Neural progenitor cell (in vitro differentiated cells): ENCODE measurements at regions not wholly inside any gene's neighbourhood (a gene's known extent, or its start where the extent isn't known, plus 50 kb on each side); places are given as distances from the start of the nearest gene placed in this dataset.

Experiments used
- DNase-seq: peaks from one replicate; pipeline ENCODE4 v3.0.0-alpha.2; 2016; ENCODE audit warnings: low spot score
- H2AFZ ChIP-seq: fragments of 200-600 bp; sonication (generic); replicated peaks from 2 replicates; pipeline ENCODE4 v1.6.1; 2016; ENCODE audit warnings: antibody characterized with exemption
- H3F3A ChIP-seq: fragments of 200-600 bp; sonication (generic); 2 replicates; pipeline ENCODE4 v1.6.1; 2016; ENCODE audit warnings: antibody characterized with exemption, low read depth
- H3K27ac ChIP-seq: fragments of 200-600 bp; sonication (generic); 2 replicates; pipeline ENCODE4 v1.5.1; 2016; ENCODE audit warnings: mild to moderate bottlenecking
- H3K27me3 ChIP-seq: fragments of 200-600 bp; sonication (generic); 2 replicates; pipeline ENCODE4 v1.6.1; 2016; ENCODE audit warnings: mild to moderate bottlenecking, moderate library complexity
- H3K36me3 ChIP-seq: fragments of 200-600 bp; sonication (generic); 2 replicates; pipeline ENCODE4 v1.5.1; 2016
- H3K4me1 ChIP-seq: fragments of 200-600 bp; sonication (generic); 2 replicates; pipeline ENCODE4 v1.6.1; 2016; ENCODE audit warnings: mixed run types
- H3K4me2 ChIP-seq: fragments of 200-600 bp; sonication (generic); 2 replicates; pipeline ENCODE4 v1.6.1; 2016
- H3K4me3 ChIP-seq: fragments of 200-600 bp; sonication (generic); 2 replicates; pipeline ENCODE4 v1.5.1; 2016
- H3K79me2 ChIP-seq: fragments of 200-600 bp; sonication (generic); 2 replicates; pipeline ENCODE4 v1.6.1; 2016; ENCODE audit warnings: low read depth
- H3K9ac ChIP-seq: fragments of 200-600 bp; sonication (generic); 2 replicates; pipeline ENCODE4 v1.6.1; 2016
- H3K9me3 ChIP-seq: fragments of 200-600 bp; sonication (generic); 2 replicates; pipeline ENCODE4 v1.5.1; 2016; ENCODE audit warnings: low read depth
- H4K20me1 ChIP-seq: fragments of 200-600 bp; sonication (generic); 2 replicates; pipeline ENCODE4 v1.6.1; 2016; ENCODE audit warnings: low read depth
- H3K27ac Mint-ChIP-seq: 3 replicates; pipeline ENCODE4 v1.8.0; 2021; ENCODE audit warnings: mixed read lengths
- H3K27me3 Mint-ChIP-seq: 2 replicates; pipeline ENCODE4 v1.8.0; 2022; ENCODE audit warnings: low read depth, mild to moderate bottlenecking, inconsistent platforms, moderate library complexity, mixed read lengths; ENCODE audit not compliant: insufficient read depth
- H3K36me3 Mint-ChIP-seq: 3 replicates; pipeline ENCODE4 v1.8.0; 2021; ENCODE audit warnings: mixed read lengths
- H3K4me1 Mint-ChIP-seq: 3 replicates; pipeline ENCODE4 v1.8.0; 2021; ENCODE audit warnings: mixed read lengths
- H3K4me3 Mint-ChIP-seq: 3 replicates; pipeline ENCODE4 v1.8.0; 2021; ENCODE audit warnings: mild to moderate bottlenecking, moderate library complexity, mixed read lengths
- H3K9me3 Mint-ChIP-seq: 3 replicates; pipeline ENCODE4 v1.8.0; 2020; ENCODE audit warnings: mixed read lengths
- EZH2 ChIP-seq: fragments of 200-600 bp; sonication (generic); IDR thresholded peaks from 2 replicates; pipeline ENCODE4 v1.6.1; 2017; ENCODE audit warnings: antibody characterized with exemption, mild to moderate bottlenecking, moderate library complexity
- EZH2phosphoT487 ChIP-seq: fragments of 200-600 bp; sonication (generic); IDR thresholded peaks from 2 replicates; pipeline ENCODE4 v1.6.1; 2017; ENCODE audit warnings: antibody characterized with exemption
- TF ChIP-seq, protein P1 (sequence below): fragments of 200-600 bp; sonication (generic); IDR thresholded peaks from 2 replicates; pipeline ENCODE4 v1.5.1; 2017; ENCODE audit warnings: antibody characterized with exemption, mild to moderate bottlenecking

DNA sequence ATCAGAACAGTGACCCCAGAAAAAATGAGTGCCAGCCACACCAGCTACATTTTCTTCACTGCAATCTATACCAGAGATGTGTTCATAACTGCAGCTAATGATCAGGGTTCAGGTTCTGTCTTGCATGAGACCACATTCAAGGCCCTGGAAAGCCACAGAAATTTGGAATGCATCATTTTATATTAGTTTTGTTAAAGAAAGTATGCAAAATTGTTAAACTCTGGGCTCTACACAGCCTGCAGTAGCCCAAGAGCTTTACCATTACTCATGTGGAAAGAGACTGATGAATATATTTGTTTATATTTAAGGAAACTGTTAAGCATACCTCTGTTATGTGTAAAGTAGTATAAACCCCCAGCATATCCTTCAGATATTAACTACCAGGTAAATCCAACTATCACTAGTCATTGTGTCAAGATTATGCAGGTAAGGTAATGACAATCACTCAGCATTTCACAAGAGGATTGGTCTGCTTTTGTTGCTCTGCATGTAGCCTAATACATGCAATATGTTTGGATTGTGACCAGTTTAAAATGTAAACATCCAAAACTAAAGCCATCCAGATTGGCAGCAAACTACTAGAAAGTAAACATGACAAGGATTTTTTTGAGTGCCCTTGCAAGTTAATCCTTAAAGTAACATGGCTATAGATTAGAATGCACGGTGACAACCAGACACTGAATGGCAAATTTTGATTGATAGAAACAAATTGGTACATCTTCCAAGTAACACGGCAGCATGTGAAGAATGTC is 429.1 kb upstream of the ARGLU1 start:
- Histone ChIP-seq H3K27ac (no peak overlapping the region), H3K9ac (no peak overlapping the region), H3K4me1 (no peaks in the 10 kb centered on the region), H4K20me1 (no peaks in the 10 kb centered on the region), H2AFZ (no peak overlapping the region), H3K36me3 (no peaks in the 10 kb centered on the region), H3K4me3 (no peak overlapping the region), H3K79me2 (no peaks in the 10 kb centered on the region), H3F3A (no peaks in the 10 kb centered on the region), H3K4me2 (no peak overlapping the region), H3K9me3 (no peaks in the 10 kb centered on the region), H3K27me3 (no peaks in the 10 kb centered on the region)
- TF ChIP-seq, protein P1, sequence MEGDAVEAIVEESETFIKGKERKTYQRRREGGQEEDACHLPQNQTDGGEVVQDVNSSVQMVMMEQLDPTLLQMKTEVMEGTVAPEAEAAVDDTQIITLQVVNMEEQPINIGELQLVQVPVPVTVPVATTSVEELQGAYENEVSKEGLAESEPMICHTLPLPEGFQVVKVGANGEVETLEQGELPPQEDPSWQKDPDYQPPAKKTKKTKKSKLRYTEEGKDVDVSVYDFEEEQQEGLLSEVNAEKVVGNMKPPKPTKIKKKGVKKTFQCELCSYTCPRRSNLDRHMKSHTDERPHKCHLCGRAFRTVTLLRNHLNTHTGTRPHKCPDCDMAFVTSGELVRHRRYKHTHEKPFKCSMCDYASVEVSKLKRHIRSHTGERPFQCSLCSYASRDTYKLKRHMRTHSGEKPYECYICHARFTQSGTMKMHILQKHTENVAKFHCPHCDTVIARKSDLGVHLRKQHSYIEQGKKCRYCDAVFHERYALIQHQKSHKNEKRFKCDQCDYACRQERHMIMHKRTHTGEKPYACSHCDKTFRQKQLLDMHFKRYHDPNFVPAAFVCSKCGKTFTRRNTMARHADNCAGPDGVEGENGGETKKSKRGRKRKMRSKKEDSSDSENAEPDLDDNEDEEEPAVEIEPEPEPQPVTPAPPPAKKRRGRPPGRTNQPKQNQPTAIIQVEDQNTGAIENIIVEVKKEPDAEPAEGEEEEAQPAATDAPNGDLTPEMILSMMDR = no peak
- no peak for TF ChIP-seq EZH2
- no peak for TF ChIP-seq EZH2phosphoT487
- H3K9me3 Mint-ChIP-seq = no peaks in the 10 kb centered on the region
- H3K36me3 Mint-ChIP-seq = no peaks in the 10 kb centered on the region
- H3K4me3 Mint-ChIP-seq = no peak overlapping the region
- no peak overlapping the region for H3K27ac Mint-ChIP-seq
- DNase-seq = no peak
- no peaks in the 10 kb centered on the region for H3K27me3 Mint-ChIP-seq
- H3K4me1 Mint-ChIP-seq = no peaks in the 10 kb centered on the region

DNA sequence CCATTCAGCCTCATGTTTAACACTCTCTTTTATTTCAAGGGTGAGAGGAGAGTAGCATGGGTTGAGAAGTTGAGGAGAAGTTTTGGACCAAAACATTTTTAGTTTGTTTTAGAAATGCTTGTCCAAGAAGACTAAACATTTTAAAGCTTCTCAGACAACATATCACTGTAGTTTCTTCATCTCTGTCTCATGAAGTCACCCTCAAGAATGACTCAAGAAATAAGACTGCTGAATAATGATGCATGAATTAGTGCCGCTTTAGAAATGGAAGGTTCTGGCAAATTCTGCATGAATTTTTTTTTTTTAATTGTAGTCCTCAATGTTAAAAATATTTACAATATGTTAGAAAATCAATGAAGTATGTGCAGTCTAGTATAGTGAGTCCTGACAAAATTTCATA is 422.7 kb upstream of the ARGLU1 start:
- Mint-ChIP-seq H3K27me3 (no peaks in the 10 kb centered on the region), H3K27ac (no peak overlapping the region), H3K9me3 (no peaks in the 10 kb centered on the region), H3K4me1 (peaks cover 10% of the 10 kb centered on the region), H3K4me3 (no peak overlapping the region), H3K36me3 (no peaks in the 10 kb centered on the region)
- H3K4me3 ChIP-seq = no peak overlapping the region
- no peak overlapping the region for H3K27ac ChIP-seq
- no peaks in the 10 kb centered on the region for H3K27me3 ChIP-seq
- no peaks in the 10 kb centered on the region for H4K20me1 ChIP-seq
- H3K79me2 ChIP-seq = no peaks in the 10 kb centered on the region
- DNase-seq = no peak
- no peak overlapping the region for H3K4me2 ChIP-seq
- H3K9me3 ChIP-seq = no peaks in the 10 kb centered on the region
- no peaks in the 10 kb centered on the region for H3K4me1 ChIP-seq
- TF ChIP-seq EZH2phosphoT487 = no peak
- no peaks in the 10 kb centered on the region for H3K36me3 ChIP-seq
- H3F3A ChIP-seq = no peaks in the 10 kb centered on the region
- H2AFZ ChIP-seq = no peak overlapping the region
- no peak overlapping the region for H3K9ac ChIP-seq

DNA sequence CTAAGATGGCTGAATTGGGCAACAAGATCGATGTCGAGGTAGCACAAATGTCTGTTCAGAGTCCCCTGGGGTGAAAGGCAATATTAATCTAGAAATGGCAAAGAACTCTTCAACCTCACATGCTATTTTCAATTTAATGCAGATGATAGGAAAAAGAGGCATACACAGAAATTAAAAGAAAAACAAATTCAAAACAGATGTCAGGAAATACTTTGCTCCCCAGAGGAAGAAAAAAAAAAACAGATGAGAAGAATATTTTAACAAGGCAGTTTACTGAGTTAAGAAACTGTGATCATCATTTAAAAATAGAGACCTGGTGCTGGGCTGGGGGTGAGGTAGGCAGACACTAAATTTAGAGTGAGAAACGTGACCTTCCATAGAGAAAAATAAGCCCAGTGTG is 421.9 kb upstream of the ARGLU1 start:
- Histone ChIP-seq H3K9me3 (no peaks in the 10 kb centered on the region), H3K4me3 (no peak overlapping the region), H3K4me2 (no peak overlapping the region), H4K20me1 (no peaks in the 10 kb centered on the region), H3K36me3 (no peaks in the 10 kb centered on the region), H3K27ac (no peak overlapping the region), H3K4me1 (no peaks in the 10 kb centered on the region), H3K79me2 (no peaks in the 10 kb centered on the region), H3K27me3 (no peaks in the 10 kb centered on the region), H3K9ac (no peak overlapping the region), H2AFZ (no peak overlapping the region), H3F3A (no peaks in the 10 kb centered on the region)
- peaks cover 15% of the 10 kb centered on the region for H3K4me1 Mint-ChIP-seq
- H3K4me3 Mint-ChIP-seq = no peak overlapping the region
- no peaks in the 10 kb centered on the region for H3K9me3 Mint-ChIP-seq
- H3K36me3 Mint-ChIP-seq = no peaks in the 10 kb centered on the region
- no peak for TF ChIP-seq EZH2phosphoT487
- TF ChIP-seq, protein P1 = no peak
- no peak for TF ChIP-seq EZH2
- H3K27ac Mint-ChIP-seq = no peak overlapping the region
- no peak for DNase-seq
- H3K27me3 Mint-ChIP-seq = no peaks in the 10 kb centered on the region

DNA sequence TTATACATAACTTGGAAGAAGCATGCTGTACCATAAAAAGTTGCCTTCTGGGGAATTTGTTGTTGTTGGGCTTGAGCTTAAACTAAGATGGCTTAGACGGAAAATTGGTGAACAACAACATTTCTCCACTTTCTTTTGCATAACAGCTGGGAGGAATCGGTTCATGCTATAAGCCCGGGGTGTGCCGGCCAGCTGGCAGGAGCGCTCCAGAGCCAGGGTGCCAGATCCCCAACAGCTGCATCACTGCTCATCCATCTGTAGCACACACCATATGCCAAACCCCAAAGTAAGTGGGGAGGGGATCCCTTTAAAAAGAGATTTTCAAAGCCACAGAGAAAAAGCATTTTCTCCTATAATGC is 419.5 kb upstream of the ARGLU1 start:
- no peak overlapping the region for H3K9ac ChIP-seq
- H2AFZ ChIP-seq = no peak overlapping the region
- no peak overlapping the region for H3K4me2 ChIP-seq
- H3K4me3 Mint-ChIP-seq = no peak overlapping the region
- peaks cover 3% of the 10 kb centered on the region for H3K9me3 Mint-ChIP-seq
- H3K27me3 Mint-ChIP-seq = no peaks in the 10 kb centered on the region
- TF ChIP-seq, protein P1 = no peak
- TF ChIP-seq EZH2 (no peak), EZH2phosphoT487 (no peak)
- DNase-seq = no peak
- no peak overlapping the region for H3K27ac Mint-ChIP-seq
- H3K9me3 ChIP-seq = no peaks in the 10 kb centered on the region
- H3K4me1 ChIP-seq = no peaks in the 10 kb centered on the region
- no peaks in the 10 kb centered on the region for H3K79me2 ChIP-seq
- no peaks in the 10 kb centered on the region for H3K27me3 ChIP-seq
- H3K27ac ChIP-seq = no peak overlapping the region
- peaks cover 18% of the 10 kb centered on the region for H3K4me1 Mint-ChIP-seq
- H3K36me3 ChIP-seq = no peaks in the 10 kb centered on the region
- H3F3A ChIP-seq = no peaks in the 10 kb centered on the region
- no peaks in the 10 kb centered on the region for H3K36me3 Mint-ChIP-seq
- no peaks in the 10 kb centered on the region for H4K20me1 ChIP-seq
- no peak overlapping the region for H3K4me3 ChIP-seq
